Stimulated activated CD4-positive, alpha-beta T cell treated with anti-CD3 and anti-CD28 coated beads, Interleukin-4, amount 100 ng/mL, for 48 hours (primary cell): ENCODE measurements at regions not wholly inside any gene's neighbourhood (a gene's known extent, or its start where the extent isn't known, plus 50 kb on each side); places are given as distances from the start of the nearest gene placed in this dataset.

ENCODE experiments used
- DNase-seq, 2 donors: peaks; one replicate each; pipeline ENCODE4 v3.0.0-alpha.2; 2020; ENCODE audit warnings: low read depth in 2 of 2

DNA sequence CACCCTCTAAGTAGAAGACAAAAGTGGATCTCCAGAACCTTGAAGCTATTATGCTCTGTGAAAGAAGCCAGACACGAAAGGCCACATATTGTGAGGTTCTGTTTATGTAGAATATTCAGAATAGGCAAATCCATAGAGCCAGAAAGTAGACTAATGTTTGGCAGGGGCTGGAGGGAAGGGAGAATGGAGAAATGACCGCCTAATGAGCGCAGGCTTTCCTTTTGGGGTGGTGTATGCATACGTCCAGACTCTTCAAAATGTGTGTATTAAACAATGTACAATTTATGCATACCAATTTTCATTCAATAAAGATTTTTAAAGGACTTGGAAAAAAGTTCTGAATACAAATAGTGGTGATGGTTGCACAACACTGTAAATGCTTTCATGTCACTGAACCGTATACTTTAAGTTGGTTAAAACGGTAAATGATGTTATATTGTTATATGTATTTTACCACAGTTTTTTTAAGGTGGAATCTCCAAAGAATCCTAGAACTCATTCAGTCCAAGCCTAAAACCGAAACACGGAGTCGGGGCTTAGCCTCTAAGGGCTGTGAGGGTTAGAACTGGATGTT, 397.4 kb downstream of the SOX9 start:
- DNase-seq = no peak

DNA sequence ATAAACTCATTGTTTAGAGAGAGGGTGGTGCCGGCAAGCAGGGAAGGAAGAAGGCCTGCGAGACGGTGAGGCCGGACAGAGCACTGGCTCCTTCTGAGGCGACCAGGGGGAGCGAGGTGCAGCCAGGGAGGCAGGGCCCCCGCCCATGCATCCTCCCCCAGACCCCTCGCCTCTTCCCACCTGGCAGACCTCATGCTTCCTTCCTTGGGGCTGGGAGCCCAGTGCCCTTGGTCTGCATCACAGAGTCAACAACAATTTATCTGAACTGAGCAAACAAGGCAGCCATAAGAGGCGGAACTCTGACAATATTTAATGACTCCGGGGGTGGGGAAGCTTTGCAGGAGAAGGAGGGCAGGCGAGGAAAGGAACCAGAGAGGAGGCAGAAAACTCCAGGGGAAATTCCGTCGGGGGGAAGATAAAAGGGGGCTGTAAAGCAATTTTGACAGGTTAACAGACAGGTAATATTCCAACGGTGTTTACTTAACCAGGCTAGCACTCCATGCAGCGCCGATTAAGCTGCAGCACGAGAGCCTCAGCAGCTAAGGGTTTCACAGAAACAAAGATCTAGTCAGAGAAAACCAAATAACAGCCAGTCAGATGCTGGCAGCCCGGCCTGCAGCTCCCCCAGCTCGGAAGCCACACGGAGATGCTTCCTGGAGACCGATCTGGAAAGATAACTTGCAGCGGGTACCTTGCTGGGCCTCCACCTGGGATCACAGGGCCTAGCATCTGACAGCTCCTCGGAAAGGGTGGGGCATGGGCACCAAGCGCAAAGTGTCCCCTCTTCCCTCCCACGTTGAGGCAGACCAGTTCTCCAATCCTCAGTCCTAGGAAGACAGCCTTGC, 398.2 kb downstream of the SOX9 start:
- DNase-seq = no peak

DNA sequence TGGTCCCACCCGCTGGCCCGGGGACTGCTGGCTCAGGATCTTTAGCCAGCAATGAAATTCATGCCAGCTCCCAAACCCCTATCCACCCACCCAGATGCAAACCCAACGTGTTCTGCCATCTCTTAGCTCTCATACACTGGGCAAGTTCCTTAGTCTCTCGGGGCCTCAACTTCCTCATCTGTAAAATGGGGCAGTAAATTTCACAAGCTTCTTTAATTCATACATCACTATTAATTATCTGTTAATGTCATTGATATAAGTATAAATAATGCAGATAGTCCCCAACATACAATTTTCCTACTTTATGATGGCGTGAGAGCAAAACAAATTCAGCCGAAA, 398.7 kb downstream of the SOX9 start:
- no peak for DNase-seq

DNA sequence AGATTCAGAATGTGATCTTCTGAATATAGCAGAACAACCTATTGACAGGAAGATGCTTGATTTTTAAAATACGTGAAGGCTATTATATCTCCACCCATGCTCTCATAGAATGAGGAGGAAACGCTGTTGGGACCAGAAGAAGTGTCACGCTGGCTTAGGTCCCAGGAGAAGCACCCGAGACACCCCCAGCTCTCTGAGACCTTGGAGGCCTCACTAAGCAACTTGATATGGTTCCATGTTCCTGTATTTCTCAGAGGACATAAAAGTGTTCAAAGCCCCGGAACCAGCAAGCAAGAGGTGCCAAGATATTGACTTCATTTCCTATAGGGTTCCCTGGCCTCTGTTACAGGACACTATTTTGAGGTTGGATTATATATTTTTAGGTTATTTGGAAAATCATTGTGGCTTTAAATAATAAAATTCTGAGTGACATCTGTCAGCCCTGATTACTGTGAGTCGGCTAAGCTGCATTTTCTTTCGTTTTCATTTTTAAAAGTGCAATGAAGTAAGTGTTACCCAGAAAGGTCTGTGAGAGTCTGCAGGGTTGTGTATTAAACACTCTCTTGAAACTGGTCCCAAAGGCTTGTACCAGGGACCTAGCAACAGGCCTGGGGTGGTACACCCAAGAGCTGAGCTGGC, 400.0 kb downstream of the SOX9 start:
- DNase-seq = no peak

DNA sequence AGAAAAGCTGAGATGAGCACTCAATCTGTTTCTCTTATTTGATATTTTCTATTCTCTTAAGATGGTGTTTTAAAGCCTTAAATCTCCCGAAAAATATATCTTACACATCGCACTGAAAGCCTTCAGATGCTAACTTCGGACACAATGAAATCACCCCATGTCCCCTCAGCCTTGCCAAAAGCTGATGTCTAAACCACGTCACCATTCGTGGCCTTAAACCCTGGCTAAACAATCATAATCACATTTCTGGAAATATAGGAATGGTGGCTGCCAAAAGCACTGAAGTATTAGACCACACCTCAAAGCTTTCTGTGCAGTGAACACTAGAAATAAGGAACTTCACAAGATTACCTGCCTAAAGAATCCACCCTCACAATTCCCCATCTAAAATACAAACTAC, 402.7 kb downstream of the SOX9 start:
- no peak for DNase-seq

DNA sequence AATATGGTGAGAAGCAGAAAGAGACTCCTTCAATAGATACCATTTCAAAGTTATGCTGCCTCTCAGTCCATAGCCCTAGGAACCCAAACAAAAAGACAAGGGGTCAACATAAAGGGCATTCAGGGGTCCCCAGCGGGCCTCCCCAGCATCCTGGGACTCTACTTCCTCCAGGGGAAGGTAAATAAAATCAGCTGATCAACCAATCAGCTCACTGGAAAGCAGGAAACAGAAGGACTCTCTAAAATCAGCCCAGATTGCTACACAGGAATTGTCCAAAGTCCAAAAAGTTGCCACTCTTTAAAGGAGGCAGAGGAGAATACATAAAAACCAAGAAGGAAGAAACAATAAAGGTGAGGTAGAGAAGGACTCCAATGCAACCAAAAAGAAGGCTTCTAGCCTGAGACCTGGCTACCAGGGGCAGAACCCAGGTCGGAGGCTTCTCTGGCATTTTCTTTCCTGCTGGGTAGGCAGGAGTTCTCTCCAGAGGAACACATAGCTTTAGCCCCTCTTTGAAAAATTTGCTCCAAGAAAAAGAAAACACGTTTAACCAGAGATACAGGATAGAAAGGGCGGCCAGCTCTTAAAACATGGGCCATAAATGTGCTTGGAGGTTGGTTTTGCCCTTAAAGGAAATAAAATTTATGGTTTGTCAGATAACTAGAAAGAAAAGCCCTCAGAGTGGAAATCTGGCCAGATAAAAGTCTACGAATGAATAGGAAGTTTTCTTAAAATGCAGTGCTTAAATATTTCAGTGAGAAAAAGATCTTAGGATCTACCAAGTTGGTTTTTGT, 404.6 kb downstream of the SOX9 start:
- DNase-seq = no peak

DNA sequence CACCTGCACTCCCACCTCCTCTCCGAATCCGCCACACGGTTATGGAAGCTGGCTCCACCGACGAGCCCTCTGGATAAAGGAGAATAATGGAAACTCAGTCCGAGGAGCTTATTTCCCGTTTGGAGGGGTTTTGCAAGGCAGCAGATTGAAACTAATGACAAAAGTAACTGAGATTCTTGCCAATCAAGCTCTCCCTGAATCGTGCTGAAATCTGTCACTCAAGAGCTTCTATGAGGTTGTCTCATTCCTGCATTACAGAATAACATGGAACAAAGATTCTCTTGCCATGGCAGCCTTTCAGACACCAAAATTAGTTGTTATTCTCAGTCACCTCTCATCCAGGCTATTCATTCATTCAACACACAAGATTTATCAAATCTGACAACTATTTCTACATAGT, 405.9 kb downstream of the SOX9 start:
- DNase-seq = no peak

DNA sequence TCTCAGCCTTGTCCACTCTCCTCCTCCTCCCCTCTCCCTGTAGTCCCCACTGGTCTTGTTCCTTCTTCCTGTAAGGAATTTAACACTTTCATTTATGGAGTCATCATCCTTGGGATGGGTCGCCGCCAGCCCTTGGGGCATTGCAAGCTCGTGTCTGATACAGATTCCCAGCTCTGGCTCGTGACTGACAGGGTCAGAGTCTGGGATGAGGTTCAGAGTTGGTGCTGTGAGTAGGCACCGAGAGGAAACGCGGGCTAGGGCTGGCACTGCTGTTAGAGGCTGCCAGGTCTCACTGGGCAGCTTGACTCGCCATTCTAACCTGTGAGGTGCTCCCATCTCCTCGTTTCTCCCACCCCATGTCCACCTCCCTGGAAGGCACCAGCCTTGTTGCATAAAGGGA, 407.0 kb downstream of the SOX9 start:
- DNase-seq = no peak

DNA sequence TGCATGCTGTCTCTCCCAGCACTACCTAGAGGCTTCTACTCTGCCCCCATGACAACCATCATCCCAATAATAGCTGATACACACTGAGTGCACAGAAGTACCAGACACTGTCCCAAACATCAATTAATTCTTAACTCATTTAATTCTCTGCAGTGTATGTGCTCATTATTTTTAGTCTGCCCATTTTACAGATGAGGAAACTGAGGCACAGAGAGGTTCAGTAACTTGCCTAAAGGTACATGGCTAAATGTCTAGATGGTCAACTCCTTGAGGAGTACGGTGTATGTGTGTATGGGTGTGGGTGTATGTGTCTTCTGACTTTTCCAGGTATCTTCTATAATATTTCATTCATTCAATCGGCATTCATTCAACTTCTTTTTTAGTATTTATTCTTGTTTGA, 407.9 kb downstream of the SOX9 start:
- no peak for DNase-seq

DNA sequence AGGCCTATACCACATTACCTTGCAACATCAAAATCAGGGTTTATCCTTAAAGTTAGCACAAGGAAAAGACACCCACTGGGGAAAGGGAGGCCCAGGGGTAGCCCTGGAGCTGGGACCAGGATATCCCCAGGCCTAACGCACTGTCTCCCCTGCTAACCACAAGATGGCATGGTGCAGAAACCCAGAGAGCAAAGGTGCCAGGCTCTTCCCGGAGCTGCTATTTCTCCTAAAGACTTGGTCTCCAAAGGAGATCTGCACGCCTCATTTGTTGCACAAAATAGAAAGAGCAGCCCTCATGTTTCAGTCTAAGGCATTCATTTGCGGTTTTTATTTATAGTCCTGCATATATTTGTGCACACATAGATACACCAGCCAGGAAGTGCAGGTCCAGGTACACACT, 408.6 kb downstream of the SOX9 start:
- no peak for DNase-seq

DNA sequence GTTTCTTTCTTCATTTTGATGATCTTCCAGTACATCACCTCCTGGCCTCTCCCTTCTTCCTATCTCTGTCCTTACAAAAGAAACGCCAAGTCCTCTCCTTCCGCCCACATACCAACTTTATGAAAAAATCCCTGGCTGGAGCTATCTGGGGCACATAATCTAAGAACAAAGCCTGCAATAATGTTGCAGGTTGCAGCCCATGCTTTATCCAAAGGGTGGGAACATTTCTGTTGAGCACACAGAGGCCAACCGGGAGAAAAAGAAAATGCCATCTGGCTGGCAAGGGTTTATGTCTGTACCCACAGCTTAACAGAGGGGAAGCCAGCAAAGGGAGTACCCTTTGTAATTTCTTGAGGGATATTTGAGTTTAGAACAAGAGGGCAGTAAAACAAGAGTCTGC, 409.6 kb downstream of the SOX9 start:
- DNase-seq = no peak

DNA sequence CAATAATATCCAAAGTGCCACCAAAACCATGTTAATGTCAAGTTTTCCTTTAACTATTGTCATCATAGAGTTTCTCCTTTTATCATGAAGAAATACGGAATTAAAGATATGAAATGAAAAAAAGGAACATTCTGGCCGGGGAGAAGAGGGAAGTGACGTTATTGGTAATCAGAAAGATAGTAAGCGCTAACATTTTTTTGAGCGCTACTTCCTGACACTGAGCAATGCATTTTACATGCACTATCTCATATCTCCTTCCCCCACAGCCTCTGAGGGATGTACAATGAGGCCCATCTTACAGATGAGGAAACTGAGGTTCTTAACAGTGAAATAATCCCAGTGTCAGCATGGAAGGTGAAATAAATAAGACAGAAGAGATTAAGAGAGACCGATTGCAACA, 410.9 kb downstream of the SOX9 start:
- DNase-seq = no peak

DNA sequence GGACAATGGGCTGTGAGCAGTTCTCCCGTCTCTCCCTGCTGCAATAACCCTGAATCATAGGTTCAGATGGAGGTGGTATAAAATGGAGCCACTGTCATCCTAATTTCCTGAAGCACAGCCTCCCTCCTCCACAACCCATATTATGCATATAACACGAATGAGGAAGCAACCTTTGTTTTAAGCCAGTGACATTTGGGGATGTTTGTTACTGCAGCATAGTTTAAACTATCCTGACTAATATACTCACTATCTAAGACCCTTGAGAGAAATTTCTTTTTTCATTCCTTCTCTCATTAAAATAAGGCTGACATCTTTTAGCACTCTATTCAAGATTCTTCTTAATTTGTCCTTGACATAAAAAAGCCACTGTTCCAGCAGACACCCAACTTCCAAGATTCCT, 413.4 kb downstream of the SOX9 start:
- DNase-seq = no peak

DNA sequence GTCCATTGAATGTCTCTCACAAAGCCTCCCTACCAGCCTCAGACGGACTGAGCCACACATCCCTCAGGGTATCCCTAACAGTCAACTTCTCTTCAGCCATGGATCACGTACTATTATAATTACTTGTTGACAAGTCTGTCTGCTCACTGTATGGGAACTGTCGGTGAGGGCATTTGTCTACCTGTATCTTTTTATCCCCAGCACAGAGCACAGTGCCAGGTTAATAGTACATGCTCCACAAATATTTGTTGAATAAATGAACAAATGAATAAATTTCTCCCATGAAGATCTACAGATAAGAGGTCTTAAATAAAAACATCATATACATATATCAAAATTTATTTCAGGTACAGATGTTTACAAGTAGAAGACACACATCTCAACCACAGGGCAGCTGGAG, 414.0 kb downstream of the SOX9 start:
- DNase-seq = no peak

DNA sequence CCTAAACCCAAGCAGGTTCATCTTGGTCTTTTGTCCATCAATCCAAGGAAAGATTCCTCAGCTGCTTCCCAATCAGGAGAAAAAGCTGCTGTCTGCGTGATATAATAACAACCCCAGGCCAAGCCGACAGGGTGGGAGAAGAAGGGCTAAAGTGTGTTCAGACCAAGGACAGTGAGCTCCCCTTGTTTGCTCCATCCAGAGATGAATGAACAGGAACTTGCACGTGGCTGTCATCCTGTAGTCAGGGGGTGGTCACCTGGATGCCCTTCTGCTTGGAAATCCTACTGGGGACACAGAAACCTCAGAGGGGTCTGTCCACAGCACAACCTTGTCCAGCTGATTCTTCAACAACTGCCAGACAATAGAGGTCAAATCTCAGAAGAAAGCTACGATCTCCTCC, 414.5 kb downstream of the SOX9 start:
- DNase-seq = no peak

DNA sequence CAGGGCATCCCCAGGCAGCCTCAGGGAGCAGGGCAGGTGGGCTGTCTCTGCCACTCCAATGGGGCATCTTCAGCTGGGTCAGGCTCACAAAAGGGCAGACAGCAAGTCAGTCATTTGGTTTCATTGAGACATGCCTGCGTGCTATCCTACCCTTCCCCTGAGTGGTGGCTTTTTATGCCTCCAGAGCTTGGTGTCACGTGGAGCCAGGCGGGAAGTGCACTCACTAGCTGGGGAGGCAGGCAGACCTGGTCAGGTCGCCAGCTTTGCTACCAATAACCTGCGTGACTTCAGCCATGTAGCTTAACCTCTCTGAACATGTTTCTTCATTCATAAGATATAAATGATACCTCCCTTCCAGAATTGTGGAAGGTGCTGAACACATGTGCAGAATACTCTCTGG, 415.0 kb downstream of the SOX9 start:
- no peak for DNase-seq

DNA sequence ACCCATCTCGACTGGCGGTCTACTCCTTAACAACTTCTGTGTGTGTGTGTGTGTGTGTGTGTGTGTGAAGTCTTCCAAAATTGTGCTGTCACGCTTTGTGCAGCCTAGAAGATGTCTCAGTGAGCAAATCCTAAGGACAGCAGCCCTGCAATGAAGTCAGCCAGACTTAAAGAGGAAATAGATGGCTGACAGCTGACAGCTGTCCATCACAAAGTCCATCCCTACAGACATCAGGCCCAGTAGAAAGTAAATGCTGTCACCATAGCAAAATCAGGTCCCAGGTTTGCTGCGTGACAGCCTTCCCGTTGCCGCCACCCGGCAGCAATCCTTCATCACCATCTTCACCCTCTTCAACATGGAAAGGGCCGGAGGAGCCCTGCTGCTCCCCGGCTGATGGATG, 416.0 kb downstream of the SOX9 start:
- no peak for DNase-seq

DNA sequence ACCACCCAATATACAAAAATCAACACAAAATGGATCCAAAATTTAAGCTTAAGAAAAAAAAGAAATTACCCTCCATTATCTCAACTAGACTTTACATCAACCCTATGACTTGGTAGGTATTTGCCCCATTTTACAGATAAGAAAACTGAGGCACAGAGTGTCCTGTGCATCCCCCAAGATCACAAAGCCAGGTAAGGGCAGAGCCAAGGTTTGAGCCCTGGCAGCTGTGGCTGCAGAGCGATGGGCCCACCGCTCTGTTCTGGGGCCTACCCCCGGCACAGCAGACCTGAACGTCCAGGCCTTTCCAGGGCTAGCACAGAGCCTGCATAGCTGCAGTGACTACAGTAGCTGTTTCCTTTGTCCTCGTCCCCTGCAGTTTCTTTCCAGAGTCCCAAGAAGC, 417.6 kb downstream of the SOX9 start:
- DNase-seq = no peak

DNA sequence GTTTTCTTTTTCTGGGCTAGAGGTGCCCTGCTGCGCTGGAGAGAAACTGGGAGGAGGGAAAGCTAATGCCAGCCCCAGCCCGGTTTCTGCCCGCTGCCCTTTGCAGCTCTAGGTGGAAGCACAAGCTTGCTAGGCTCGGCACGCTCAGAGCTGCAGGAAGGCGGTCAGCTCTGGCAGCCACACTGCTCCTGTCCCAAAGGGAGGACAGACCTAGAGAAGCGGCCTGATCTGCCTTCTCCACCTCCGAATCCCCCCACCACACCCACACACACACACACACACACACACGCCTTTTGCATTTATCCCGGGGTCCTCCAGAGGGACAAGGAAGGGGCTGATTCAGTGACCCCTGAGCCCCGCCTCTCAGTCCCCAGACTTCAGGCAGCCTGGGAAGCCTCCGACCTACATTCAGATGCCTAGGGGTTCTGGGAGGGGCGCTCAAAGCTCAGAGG, 418.1 kb downstream of the SOX9 start:
- DNase-seq = no peak

DNA sequence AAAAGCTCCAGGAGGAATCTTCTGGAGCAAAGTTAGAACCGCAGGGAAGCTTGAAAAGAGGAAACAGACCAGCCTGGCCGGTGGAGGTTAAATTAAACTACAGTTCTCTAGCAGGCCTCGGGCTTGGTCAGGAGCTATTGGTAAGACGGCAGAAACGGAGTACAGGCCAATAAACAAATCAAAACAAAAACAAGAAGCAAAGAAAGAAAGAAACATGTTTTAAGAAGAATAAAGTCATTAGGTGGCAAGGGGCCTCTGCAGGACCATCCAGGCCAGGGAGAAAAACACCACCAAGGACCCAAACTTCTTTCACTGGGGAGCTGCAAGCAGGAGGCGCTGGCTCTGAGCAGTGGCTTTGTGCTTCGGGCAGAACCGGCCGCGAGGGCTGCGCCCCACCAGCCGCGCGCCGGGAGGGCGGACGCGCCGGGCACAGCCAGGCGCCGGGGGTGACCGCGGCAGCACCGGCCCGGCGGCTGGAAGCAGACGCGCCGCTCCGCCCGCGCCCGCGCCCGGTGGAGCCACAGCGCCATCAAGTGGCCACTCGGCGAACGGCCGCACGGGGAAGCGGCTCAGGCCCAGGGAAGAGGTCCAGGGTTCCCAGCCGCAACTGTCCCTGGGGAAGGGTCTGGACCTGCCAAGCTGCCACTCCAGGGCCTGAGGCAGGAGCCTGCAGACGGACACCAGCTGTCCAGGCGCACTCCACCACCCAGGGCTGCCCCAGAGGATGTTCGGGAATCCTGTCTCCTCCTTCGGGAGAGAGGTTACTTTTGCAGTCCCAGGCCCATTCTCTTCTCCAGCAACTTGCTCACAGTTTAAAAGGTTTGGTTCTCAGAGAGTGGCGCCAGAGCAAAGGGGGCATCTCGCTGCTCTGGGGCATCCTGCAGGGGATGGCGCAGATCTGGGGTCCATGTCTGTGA, 419.4 kb downstream of the SOX9 start:
- DNase-seq = peak; percentile 40 to 64

DNA sequence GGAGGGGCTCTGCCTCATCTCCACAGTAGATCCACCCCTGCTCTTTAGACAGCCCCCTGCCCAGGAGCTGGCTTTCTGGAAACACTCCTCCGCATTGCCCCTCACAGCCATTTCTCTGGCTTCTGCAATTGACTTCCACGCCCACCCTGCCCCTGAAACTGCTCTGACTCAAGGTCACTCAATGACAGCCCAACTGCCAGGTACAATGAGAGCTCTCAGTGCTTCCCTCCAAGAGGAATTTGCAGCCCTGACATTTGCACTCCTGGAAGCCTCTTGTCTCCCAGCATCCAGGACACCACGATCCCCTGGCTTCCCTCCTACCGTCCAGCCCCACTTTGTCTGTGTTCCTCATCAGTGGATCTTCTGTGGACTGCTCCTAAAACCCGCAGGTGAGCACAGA, 421.5 kb downstream of the SOX9 start:
- DNase-seq = no peak
